D721Med (cell line): ENCODE measurements at regions not wholly inside any gene's neighbourhood (a gene's known extent, or its start where the extent isn't known, plus 50 kb on each side); places are given as distances from the start of the nearest gene placed in this dataset.

Source experiments
- DNase-seq: peaks from one replicate; pipeline ENCODE4 v3.0.0; 2011; ENCODE audit warnings: low spot score; ENCODE audit not compliant: insufficient read length
- FAIRE-seq: peaks from 2 replicates; lab custom pipeline; 2011; peaks lifted over from hg19 to GRCh38; lab: Jason Lieb, UNC
- CTCF ChIP-seq: IDR thresholded peaks from 2 replicates; pipeline ENCODE4 v1.5.1; 2012; ENCODE audit warnings: mild to moderate bottlenecking, control low read depth; ENCODE audit not compliant: insufficient read depth; ENCODE audit errors: missing control alignments

- DNase-seq (no peak), FAIRE-seq (no peak)
- peak; percentile 67 for TF ChIP-seq CTCF
Measured at GRCh38 chr9:1869843-1870242, 145.3 kb upstream of the SMARCA2 start.

DNA sequence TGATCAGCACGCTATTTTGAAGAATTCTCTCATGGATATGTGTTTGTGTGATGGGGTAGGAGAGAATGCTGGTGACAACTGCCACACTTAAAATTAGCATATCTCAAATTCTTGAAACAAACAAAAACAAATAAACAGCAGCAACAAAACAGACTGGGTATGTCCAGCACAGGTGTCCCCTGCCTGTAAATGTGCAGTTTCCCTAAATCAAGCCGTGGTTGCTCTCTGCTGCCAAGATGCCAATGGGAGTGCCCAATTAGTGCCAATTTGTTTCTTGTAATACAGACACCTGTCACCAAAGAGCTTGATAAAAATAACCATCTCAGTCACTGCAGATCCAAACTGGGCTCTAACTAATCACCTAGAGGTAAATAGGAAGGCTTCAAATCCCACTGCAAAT, 144.2 kb upstream of the SMARCA2 start:
- DNase-seq (no peak), FAIRE-seq (no peak)
- TF ChIP-seq CTCF = no peak

DNA sequence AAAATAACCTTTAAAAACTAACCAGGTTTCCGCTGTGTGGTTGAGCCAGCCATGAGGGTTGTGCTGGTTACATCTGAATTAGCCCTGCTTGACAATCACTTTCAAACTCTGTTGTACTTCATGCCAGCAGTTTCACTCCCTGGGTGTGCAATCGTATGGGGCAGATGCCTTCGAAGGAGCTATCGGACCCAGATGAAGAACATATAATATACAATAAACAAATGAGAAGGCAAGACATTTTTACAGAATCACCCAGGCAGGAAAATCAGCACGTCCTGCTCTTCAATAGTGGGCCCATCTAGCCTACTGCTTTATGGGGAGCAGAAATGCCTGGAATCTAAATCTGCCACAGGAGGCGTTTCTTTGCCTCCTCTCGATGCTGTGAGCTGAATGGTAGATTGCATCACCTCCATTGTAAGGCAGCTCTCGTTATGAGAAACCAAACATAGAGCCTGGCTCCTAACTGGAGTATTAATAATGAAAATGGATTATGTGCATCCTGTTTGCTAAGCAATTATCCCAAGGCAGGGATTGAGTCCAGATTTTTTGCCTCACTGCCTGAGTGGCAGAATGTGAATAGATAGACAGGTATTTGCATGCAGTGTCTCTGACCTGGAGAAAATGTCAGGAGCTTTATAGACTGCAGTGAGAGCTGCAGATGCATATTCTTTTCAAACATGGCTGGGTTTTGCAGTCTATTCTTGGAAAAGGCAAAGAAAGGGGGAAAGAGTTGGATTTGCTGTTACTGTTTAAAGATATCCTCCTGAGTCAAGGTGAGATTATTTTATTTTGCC, 143.3 kb upstream of the SMARCA2 start:
- FAIRE-seq = no peak
- DNase-seq = no peak
- no peak for TF ChIP-seq CTCF

- no peak for TF ChIP-seq CTCF
- DNase-seq (no peak), FAIRE-seq (no peak)
Measured at GRCh38 chr9:1875251-1875851, 139.8 kb upstream of the SMARCA2 start.

GRCh38 chr9:1875921-1876448, 139.2 kb upstream of the SMARCA2 start:
- no peak for DNase-seq
- FAIRE-seq = no peak
- TF ChIP-seq CTCF = no peak

DNA sequence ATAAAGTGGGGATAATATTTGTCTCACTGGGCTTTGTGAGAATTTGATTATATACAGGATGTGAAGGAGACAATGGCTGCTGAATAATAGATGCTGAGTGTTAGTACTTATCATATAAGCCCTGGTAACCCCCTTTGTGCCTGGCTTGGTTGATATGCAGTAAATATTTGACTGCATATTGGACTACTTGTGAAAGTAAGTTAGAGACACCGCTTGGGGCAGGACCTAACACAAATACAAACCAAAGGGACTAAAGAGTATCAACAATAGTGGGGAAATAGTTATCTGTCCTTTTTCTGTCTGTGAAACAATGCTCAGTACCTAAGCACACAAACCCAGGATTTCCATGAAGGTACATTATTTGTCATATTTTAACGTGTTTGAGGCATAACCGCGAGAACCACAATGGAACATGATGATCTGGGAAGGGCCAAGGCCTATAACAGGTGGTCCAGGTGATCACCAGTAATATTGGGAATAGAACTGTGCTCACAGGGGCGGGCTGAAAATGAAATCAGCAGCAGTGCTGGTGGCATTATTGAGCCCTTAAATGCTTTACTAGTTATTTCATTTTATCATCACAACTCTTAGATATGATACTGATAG, 138.2 kb upstream of the SMARCA2 start:
- TF ChIP-seq CTCF = no peak
- DNase-seq (no peak), FAIRE-seq (no peak)

DNA sequence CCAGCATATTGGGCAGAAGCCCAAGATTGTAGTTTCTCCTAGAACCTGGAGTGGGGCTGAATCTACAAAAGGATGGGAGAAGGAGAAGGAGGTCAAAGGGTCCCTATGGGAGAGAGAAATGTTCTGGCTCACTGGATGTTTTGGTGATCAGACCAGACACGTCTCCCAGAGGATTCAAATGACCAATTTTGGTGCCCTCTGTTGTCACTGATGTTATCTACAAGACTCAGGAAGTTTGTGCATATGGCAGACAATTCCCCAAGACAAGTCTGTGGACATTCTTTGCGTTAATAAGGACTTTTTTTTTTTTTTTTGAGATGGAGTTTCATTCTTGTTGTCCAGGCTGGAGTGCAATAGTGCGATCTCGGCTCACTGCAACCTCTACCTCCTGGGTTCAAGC, 137.2 kb upstream of the SMARCA2 start:
- DNase-seq (no peak), FAIRE-seq (no peak)
- TF ChIP-seq CTCF = no peak
